Skeletal muscle satellite cell (primary cell): ENCODE measurements at regions not wholly inside any gene's neighbourhood (a gene's known extent, or its start where the extent isn't known, plus 50 kb on each side); places are given as distances from the start of the nearest gene placed in this dataset.

ENCODE experiments used
- H3K27me3 ChIP-seq: 2 replicates; pipeline ENCODE4 v1.7.0; 2013; ENCODE audit warnings: low read length; ENCODE audit not compliant: control insufficient read depth, insufficient read depth
- H3K36me3 ChIP-seq: 2 replicates; pipeline ENCODE4 v1.7.0; 2013; ENCODE audit warnings: mild to moderate bottlenecking, control low read depth, low read length; ENCODE audit not compliant: insufficient read depth
- H3K4me1 ChIP-seq: 2 replicates; pipeline ENCODE4 v1.7.0; 2013; ENCODE audit warnings: low read length; ENCODE audit not compliant: control insufficient read depth, insufficient read depth
- H3K4me2 ChIP-seq: 2 replicates; pipeline ENCODE4 v1.7.0; 2013; ENCODE audit warnings: mild to moderate bottlenecking, low read length
- H3K4me3 ChIP-seq: 2 replicates; pipeline ENCODE4 v1.7.0; 2013; ENCODE audit warnings: low read length
- H3K9ac ChIP-seq: 2 replicates; pipeline ENCODE4 v1.7.0; 2013; ENCODE audit warnings: mild to moderate bottlenecking, low read depth, low read length, moderate library complexity
- H3K9me3 ChIP-seq: replicated peaks from 2 replicates; pipeline ENCODE4 v1.7.0; 2013; ENCODE audit warnings: mild to moderate bottlenecking, control low read depth, low read length

- Histone ChIP-seq H3K4me3 (no peak overlapping the region), H3K9me3 (no peaks in the 10 kb centered on the region), H3K27me3 (no peaks in the 10 kb centered on the region), H3K36me3 (no peaks in the 10 kb centered on the region), H3K9ac (no peak overlapping the region), H3K4me2 (no peak overlapping the region), H3K4me1 (peaks cover 8% of the 10 kb centered on the region)
These were observed 257.4 kb downstream of the ENC1 start for GRCh38 chr5:74382987-74383593.

DNA sequence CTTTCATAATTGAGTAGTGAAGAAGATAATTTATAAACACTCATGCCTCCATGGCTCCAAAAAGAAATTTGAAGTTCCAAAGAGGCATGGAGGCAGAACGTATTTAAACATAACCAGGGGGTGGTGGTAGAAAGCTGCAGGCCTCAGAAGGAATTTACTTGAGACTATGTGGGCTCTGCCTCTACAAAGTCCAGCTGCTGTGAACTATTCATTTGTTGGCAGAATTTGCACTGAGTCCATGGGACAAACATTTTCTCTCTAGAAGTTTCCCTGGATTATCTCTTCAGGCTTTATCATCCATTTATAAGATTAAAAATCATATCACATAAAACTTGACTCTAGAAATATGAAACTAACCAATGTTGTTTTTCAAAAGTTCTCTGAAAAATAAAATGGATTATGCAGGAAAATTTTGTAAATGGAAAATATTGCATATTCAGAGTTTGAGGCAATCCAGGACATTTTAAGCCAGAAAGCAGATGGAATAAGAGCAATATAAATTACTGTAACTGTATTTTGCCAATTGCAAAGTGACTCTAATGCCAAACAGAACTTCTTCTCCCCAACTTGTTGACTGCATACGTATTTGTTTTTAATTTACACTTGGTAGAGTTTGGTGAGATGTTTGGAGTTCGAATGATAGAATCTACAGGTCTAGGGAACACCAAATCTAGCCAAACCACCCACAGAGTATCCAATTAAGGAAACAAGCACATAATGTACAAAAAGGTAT, 258.2 kb downstream of the ENC1 start:
- H3K36me3 ChIP-seq: no peaks in the 10 kb centered on the region
- no peak overlapping the region for H3K4me3 ChIP-seq
- no peak overlapping the region for H3K9ac ChIP-seq
- H3K4me1 ChIP-seq: peaks cover 8% of the 10 kb centered on the region
- no peak overlapping the region for H3K4me2 ChIP-seq
- no peaks in the 10 kb centered on the region for H3K27me3 ChIP-seq
- H3K9me3 ChIP-seq: no peaks in the 10 kb centered on the region

GRCh38 chr5:74380193-74380592, 260.3 kb downstream of the ENC1 start:
- no peaks in the 10 kb centered on the region for H3K36me3 ChIP-seq
- H3K9me3 ChIP-seq: no peaks in the 10 kb centered on the region
- H3K4me2 ChIP-seq: no peak overlapping the region
- H3K4me1 ChIP-seq: peaks cover 8% of the 10 kb centered on the region
- H3K27me3 ChIP-seq: no peaks in the 10 kb centered on the region
- H3K4me3 ChIP-seq: no peak overlapping the region
- no peak overlapping the region for H3K9ac ChIP-seq

- H3K4me2 ChIP-seq: no peak overlapping the region
- no peak overlapping the region for H3K9ac ChIP-seq
- no peaks in the 10 kb centered on the region for H3K27me3 ChIP-seq
- no peak overlapping the region for H3K4me3 ChIP-seq
- H3K4me1 ChIP-seq: peaks cover 6% of the 10 kb centered on the region
- H3K9me3 ChIP-seq: no peaks in the 10 kb centered on the region
- no peaks in the 10 kb centered on the region for H3K36me3 ChIP-seq
These were observed 262.1 kb downstream of the ENC1 start for GRCh38 chr5:74378464-74378863.

- Histone ChIP-seq H3K36me3 (no peaks in the 10 kb centered on the region), H3K27me3 (no peaks in the 10 kb centered on the region), H3K9ac (no peak overlapping the region), H3K4me3 (no peak overlapping the region), H3K4me1 (no peaks in the 10 kb centered on the region), H3K4me2 (no peak overlapping the region), H3K9me3 (no peaks in the 10 kb centered on the region)
These were observed 264.3 kb downstream of the ENC1 start for GRCh38 chr5:74376187-74376586.

DNA sequence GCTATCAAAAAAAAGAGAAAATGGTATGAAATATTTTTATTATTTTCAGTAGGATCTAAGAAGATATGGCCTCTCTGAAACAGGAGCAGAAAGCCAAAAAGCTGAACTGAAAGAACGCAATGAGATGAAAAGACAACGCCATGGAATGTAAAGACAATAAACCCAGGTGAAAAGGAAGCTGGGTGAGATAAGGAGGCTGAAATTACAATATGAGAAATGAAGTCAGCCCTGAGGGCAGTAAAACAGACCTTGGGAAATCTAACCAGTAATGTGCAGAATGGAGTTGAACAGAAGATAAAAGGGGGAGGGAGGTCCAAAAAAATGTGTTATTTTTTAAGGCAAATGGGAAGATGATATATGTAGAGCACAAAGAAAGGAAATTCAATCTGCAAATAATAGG, 265.3 kb downstream of the ENC1 start:
- H3K4me2 ChIP-seq: no peak overlapping the region
- no peaks in the 10 kb centered on the region for H3K36me3 ChIP-seq
- H3K4me1 ChIP-seq: no peaks in the 10 kb centered on the region
- no peaks in the 10 kb centered on the region for H3K9me3 ChIP-seq
- no peak overlapping the region for H3K4me3 ChIP-seq
- H3K27me3 ChIP-seq: no peaks in the 10 kb centered on the region
- no peak overlapping the region for H3K9ac ChIP-seq

DNA sequence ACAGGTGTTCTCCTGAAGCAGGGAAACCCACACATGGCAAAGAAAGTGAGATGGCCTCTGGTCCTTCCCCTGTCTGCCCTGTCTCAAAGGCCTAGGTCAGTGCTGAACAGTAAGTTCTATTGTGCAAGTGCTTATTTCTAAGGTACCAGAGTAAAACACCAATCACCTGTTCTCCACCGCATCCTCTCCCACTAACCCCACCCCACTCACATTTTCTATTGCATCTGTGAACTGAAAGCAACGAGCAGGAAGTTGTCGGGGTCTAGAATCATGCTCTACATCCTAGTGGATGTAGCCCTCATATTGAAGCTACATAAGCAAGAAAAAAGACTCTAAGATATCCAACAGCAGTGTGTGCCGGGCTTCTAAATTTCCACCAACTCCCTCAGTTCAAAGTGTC, 265.9 kb downstream of the ENC1 start:
- Histone ChIP-seq H3K9me3 (no peaks in the 10 kb centered on the region), H3K4me2 (no peak overlapping the region), H3K27me3 (no peaks in the 10 kb centered on the region), H3K4me3 (no peak overlapping the region), H3K36me3 (no peaks in the 10 kb centered on the region), H3K4me1 (no peaks in the 10 kb centered on the region), H3K9ac (no peak overlapping the region)

DNA sequence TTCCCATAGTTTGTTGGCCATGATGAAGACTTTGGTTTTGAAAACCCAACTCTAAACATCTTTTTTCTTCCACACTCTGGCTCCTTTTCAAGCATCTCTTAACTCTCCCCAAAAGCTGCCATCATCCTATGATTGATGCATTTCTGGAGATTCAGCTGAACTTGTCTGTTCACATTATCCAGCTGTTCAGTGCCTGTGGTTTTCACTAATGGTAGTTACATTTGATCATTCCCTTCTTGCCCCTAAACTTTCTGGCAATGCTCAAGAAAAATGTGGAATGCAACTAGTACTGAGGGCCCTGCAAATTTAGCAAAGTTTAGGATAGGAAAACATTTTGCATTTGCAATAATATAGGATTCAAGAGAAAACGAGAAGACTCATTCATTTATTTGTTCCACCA, 267.5 kb downstream of the ENC1 start:
- H3K4me1 ChIP-seq: no peaks in the 10 kb centered on the region
- H3K4me2 ChIP-seq: no peak overlapping the region
- no peaks in the 10 kb centered on the region for H3K36me3 ChIP-seq
- no peak overlapping the region for H3K9ac ChIP-seq
- H3K4me3 ChIP-seq: no peak overlapping the region
- no peaks in the 10 kb centered on the region for H3K27me3 ChIP-seq
- no peaks in the 10 kb centered on the region for H3K9me3 ChIP-seq

DNA sequence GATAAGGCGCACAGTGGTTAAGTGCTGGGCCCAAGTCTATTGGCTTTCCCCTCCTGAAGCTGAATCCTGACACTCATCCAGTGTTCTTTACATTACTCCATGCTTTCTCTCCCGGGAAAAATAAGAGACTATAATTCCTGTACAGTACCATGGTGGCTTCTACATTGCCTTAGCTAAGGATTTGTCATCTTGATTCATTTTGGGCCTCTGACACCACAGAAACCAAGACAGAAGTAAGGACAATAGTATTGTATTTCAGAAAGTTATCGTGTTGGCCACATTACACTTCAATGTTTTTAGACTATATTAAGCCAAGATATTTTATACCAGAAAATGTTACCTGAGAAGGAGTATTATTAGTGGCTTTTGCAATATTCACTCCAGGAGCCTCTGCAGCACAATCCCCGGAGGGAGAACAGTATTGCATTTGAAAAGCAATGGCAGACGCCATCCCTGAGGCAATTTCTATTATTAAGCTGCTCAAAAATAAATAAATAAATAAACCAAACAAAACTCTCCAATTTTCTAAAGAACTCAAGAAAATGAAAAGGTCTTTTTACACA, 267.9 kb downstream of the ENC1 start:
- H3K36me3 ChIP-seq: no peaks in the 10 kb centered on the region
- no peaks in the 10 kb centered on the region for H3K9me3 ChIP-seq
- no peaks in the 10 kb centered on the region for H3K27me3 ChIP-seq
- no peak overlapping the region for H3K4me3 ChIP-seq
- H3K9ac ChIP-seq: no peak overlapping the region
- no peaks in the 10 kb centered on the region for H3K4me1 ChIP-seq
- no peak overlapping the region for H3K4me2 ChIP-seq

DNA sequence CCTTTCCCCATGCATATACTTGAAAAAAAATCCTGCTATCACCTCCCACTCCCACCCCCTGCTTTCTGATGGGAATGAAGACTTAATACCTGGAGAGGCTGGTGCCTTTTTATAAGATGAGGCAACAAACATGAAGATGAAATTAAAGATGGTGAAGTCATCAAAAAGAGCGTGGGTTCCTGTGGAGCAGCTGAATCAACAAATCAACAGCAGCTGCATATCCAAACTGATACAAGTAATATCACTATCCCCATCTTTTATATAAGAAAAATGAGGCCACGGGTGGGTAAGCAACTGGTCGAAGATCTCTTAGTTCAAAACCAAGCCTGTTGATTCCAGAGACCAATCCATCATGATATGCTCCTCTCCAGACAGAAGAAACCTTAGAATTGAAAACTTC, 268.5 kb downstream of the ENC1 start:
- H3K27me3 ChIP-seq: no peaks in the 10 kb centered on the region
- H3K4me1 ChIP-seq: no peaks in the 10 kb centered on the region
- no peaks in the 10 kb centered on the region for H3K36me3 ChIP-seq
- no peaks in the 10 kb centered on the region for H3K9me3 ChIP-seq
- no peak overlapping the region for H3K4me3 ChIP-seq
- no peak overlapping the region for H3K4me2 ChIP-seq
- no peak overlapping the region for H3K9ac ChIP-seq

- Histone ChIP-seq H3K4me2 (no peak overlapping the region), H3K27me3 (no peaks in the 10 kb centered on the region), H3K36me3 (no peaks in the 10 kb centered on the region), H3K9ac (no peak overlapping the region), H3K4me1 (no peaks in the 10 kb centered on the region), H3K9me3 (no peaks in the 10 kb centered on the region), H3K4me3 (no peak overlapping the region)
These were observed 268.9 kb downstream of the ENC1 start for GRCh38 chr5:74371621-74372020.

DNA sequence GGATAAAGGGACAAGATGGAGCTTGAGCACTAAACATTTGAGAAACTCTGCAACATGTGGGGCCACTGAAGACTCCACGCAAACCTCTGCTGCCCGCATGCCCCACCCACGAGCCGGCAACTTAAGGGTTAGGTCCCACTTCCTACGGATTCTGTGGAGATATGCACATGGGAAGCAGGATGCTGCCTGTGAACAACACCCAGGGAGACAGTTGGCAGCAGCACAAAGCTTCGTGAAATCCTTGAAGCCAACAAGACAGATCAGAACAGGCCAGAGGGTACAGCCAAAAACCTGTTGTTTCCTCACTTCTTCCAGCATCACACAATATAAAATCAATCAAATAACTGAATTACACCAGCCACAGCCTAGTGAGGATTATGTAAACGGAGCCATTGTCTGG, 270.4 kb downstream of the ENC1 start:
- Histone ChIP-seq H3K36me3 (no peaks in the 10 kb centered on the region), H3K4me2 (no peak overlapping the region), H3K4me3 (no peak overlapping the region), H3K4me1 (no peaks in the 10 kb centered on the region), H3K27me3 (peaks cover under 1% of the 10 kb centered on the region), H3K9ac (no peak overlapping the region), H3K9me3 (no peaks in the 10 kb centered on the region)
